ENCODE measurements at regions not wholly inside any gene's neighbourhood (a gene's known extent, or its start where the extent isn't known, plus 50 kb on each side); places are given as distances from the start of the nearest gene placed in this dataset.

DNA sequence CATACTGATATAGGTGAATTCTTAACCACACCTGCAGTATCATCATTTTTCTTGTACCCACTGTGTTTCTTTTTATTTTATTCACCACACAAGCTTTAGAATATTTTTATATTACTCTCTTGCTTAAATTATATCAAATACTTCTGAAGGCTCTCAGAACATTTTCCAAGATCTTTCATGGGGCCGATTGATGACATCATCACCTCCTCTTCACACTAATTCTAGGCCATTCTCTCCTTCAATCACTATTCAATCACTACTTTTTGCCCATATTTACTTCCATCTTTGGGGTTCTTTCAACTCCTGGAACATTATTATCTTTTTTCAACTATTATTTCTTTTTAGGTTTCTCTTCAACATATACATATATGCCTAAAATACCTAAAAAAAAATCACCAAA lies 1438.8 kb upstream of the ALCAM start:
- 94% methylated on average over 1 of the region's 1 CpG for WGBS
- no peak for DNase-seq (ENCODE audit: low read depth in 6 of 9, low spot score in 9 of 9)
- no peaks in the 10 kb centered on the region for H3K36me3 ChIP-seq (ENCODE audit: control insufficient read depth in 2 of 2, insufficient read depth in 2 of 2, low read length in 1 of 2)
- no peaks in the 10 kb centered on the region for H3K27me3 ChIP-seq (ENCODE audit: control insufficient read depth in 2 of 2, insufficient read depth in 1 of 2, low read length in 1 of 2)
- no peaks in the 10 kb centered on the region for H3K9me3 ChIP-seq (ENCODE audit: control insufficient read depth in 2 of 2, insufficient read depth in 1 of 2, low read length in 1 of 2)
- no peak overlapping the region for H3K27ac ChIP-seq (ENCODE audit: low read depth in 1 of 2, low read length in 1 of 2)
- H3K4me1 ChIP-seq (ENCODE audit: control insufficient read depth in 2 of 2, insufficient read depth in 2 of 2, low read length in 2 of 2) = no peaks in the 10 kb centered on the region
- H3K4me3 ChIP-seq (ENCODE audit: low read length in 2 of 2) = no peak overlapping the region

DNA sequence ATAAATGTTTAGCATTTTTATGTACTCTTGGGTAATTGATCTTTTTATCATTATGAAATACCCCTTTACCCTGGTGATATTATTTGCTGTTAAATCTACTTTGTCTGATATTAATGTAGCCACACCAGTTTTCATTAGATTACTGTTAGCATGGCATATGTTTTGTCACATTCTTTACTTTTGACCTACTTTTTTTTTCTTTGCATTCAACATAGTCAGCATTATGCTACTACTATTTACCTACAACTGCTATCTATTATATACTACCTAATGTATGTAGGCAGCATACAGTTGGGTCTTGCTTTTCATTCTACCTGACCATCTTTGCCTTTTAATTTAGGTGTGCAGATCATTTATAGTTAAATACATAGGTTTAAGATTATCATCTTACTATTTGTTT lies 1429.6 kb upstream of the ALCAM start:
- Histone ChIP-seq H3K27me3 (ENCODE audit: control insufficient read depth in 2 of 2, insufficient read depth in 1 of 2, low read length in 1 of 2) (no peaks in the 10 kb centered on the region), H3K4me3 (ENCODE audit: low read length in 2 of 2) (no peak overlapping the region), H3K27ac (ENCODE audit: low read depth in 1 of 2, low read length in 1 of 2) (no peak overlapping the region), H3K9me3 (ENCODE audit: control insufficient read depth in 2 of 2, insufficient read depth in 1 of 2, low read length in 1 of 2) (no peaks in the 10 kb centered on the region), H3K36me3 (ENCODE audit: control insufficient read depth in 2 of 2, insufficient read depth in 2 of 2, low read length in 1 of 2) (no peaks in the 10 kb centered on the region), H3K4me1 (ENCODE audit: control insufficient read depth in 2 of 2, insufficient read depth in 2 of 2, low read length in 2 of 2) (no peaks in the 10 kb centered on the region)
- no peak for DNase-seq (ENCODE audit: low read depth in 6 of 9, low spot score in 9 of 9)

DNA sequence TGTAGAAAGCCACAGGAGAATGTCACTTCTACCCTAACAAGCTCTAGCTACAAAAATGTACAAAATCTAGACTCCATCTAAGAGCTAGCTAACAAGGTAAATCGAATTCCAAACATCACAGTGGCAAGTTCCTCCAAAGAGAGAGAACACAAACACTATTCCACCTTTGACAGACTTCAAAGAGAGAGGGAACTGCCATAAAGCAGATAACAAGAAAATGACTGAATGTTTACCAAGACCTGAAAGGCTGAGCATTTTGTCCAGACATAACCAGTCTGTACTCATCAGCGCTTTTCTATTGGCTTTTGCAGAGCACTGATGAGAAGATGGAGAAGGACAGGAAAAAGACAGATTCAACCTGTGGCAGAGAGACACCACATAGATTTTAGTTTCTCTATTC lies 1419.6 kb upstream of the ALCAM start:
- no peaks in the 10 kb centered on the region for H3K27me3 ChIP-seq (ENCODE audit: control insufficient read depth in 2 of 2, insufficient read depth in 1 of 2, low read length in 1 of 2)
- no peaks in the 10 kb centered on the region for H3K36me3 ChIP-seq (ENCODE audit: control insufficient read depth in 2 of 2, insufficient read depth in 2 of 2, low read length in 1 of 2)
- 50% methylated on average over 2 of the region's 2 CpGs for WGBS
- no peak overlapping the region for H3K27ac ChIP-seq (ENCODE audit: low read depth in 1 of 2, low read length in 1 of 2)
- no peak for DNase-seq (ENCODE audit: low read depth in 6 of 9, low spot score in 9 of 9)
- no peak overlapping the region for H3K4me3 ChIP-seq (ENCODE audit: low read length in 2 of 2)
- no peaks in the 10 kb centered on the region for H3K4me1 ChIP-seq (ENCODE audit: control insufficient read depth in 2 of 2, insufficient read depth in 2 of 2, low read length in 2 of 2)
- H3K9me3 ChIP-seq (ENCODE audit: control insufficient read depth in 2 of 2, insufficient read depth in 1 of 2, low read length in 1 of 2) = no peaks in the 10 kb centered on the region

- no peaks in the 10 kb centered on the region for H3K27me3 ChIP-seq (ENCODE audit: control insufficient read depth in 2 of 2, insufficient read depth in 1 of 2, low read length in 1 of 2)
- WGBS = 5% methylated on average over 1 of the region's 1 CpG
- H3K4me1 ChIP-seq (ENCODE audit: control insufficient read depth in 2 of 2, insufficient read depth in 2 of 2, low read length in 2 of 2) = no peaks in the 10 kb centered on the region
- no peaks in the 10 kb centered on the region for H3K36me3 ChIP-seq (ENCODE audit: control insufficient read depth in 2 of 2, insufficient read depth in 2 of 2, low read length in 1 of 2)
- H3K9me3 ChIP-seq (ENCODE audit: control insufficient read depth in 2 of 2, insufficient read depth in 1 of 2, low read length in 1 of 2) = no peaks in the 10 kb centered on the region
- no peak overlapping the region for H3K4me3 ChIP-seq (ENCODE audit: low read length in 2 of 2)
- H3K27ac ChIP-seq (ENCODE audit: low read depth in 1 of 2, low read length in 1 of 2) = no peak overlapping the region
- no peak for DNase-seq (ENCODE audit: low read depth in 6 of 9, low spot score in 9 of 9)
Measured at GRCh38 chr3:103949693-103950092, 1417.0 kb upstream of the ALCAM start.

DNA sequence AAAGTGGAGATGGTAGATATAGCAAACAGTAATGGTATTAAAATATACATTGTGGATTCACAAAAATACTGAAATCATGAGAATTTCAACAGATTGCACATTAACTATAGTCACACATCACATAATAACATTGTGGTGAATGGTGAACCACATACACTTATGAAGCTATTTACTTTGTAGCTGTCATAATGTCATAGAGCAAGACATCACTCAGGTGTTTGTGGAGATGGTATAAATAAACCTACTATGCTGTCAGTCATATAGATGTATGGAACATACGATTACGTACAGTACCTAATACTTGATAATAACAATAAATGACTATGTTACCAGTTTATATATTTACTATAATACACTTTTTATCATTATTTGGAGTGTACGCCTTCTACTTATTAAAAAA lies 1416.0 kb upstream of the ALCAM start:
- H3K27ac ChIP-seq (ENCODE audit: low read depth in 1 of 2, low read length in 1 of 2) = no peak overlapping the region
- 63% methylated on average over 3 of the region's 3 CpGs for WGBS
- H3K4me1 ChIP-seq (ENCODE audit: control insufficient read depth in 2 of 2, insufficient read depth in 2 of 2, low read length in 2 of 2) = no peaks in the 10 kb centered on the region
- no peak for DNase-seq (ENCODE audit: low read depth in 6 of 9, low spot score in 9 of 9)
- no peaks in the 10 kb centered on the region for H3K27me3 ChIP-seq (ENCODE audit: control insufficient read depth in 2 of 2, insufficient read depth in 1 of 2, low read length in 1 of 2)
- no peaks in the 10 kb centered on the region for H3K9me3 ChIP-seq (ENCODE audit: control insufficient read depth in 2 of 2, insufficient read depth in 1 of 2, low read length in 1 of 2)
- no peaks in the 10 kb centered on the region for H3K36me3 ChIP-seq (ENCODE audit: control insufficient read depth in 2 of 2, insufficient read depth in 2 of 2, low read length in 1 of 2)
- H3K4me3 ChIP-seq (ENCODE audit: low read length in 2 of 2) = no peak overlapping the region

DNA sequence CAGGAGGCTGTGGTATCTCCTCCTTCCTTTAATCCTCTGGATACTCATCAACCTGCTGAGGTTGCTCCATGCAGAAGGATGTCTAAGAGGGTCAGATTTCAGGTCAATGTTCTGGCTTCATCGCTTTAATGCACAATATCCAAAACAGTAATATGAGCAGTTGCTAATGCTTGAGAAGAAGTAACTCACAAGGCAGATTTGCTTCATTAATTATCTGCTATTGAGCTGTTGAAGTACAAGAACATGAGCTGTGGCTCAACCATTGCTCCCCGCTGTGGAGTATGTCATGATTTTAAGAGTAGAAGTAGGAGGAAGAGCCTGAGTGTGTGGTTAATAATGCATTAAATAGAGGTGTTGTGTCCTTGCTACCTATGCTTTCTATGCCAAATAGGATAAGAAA lies 1412.9 kb upstream of the ALCAM start:
- Histone ChIP-seq H3K4me3 (ENCODE audit: low read length in 2 of 2) (no peak overlapping the region), H3K36me3 (ENCODE audit: control insufficient read depth in 2 of 2, insufficient read depth in 2 of 2, low read length in 1 of 2) (no peaks in the 10 kb centered on the region), H3K9me3 (ENCODE audit: control insufficient read depth in 2 of 2, insufficient read depth in 1 of 2, low read length in 1 of 2) (no peaks in the 10 kb centered on the region), H3K27ac (ENCODE audit: low read depth in 1 of 2, low read length in 1 of 2) (no peak overlapping the region), H3K4me1 (ENCODE audit: control insufficient read depth in 2 of 2, insufficient read depth in 2 of 2, low read length in 2 of 2) (no peaks in the 10 kb centered on the region), H3K27me3 (ENCODE audit: control insufficient read depth in 2 of 2, insufficient read depth in 1 of 2, low read length in 1 of 2) (no peaks in the 10 kb centered on the region)
- no peak for DNase-seq (ENCODE audit: low read depth in 6 of 9, low spot score in 9 of 9)
- WGBS = 90% methylated on average over 2 of the region's 2 CpGs

GRCh38 chr3:103960819-103961218 lies 1405.9 kb upstream of the ALCAM start:
- no peaks in the 10 kb centered on the region for H3K4me1 ChIP-seq (ENCODE audit: control insufficient read depth in 2 of 2, insufficient read depth in 2 of 2, low read length in 2 of 2)
- H3K4me3 ChIP-seq (ENCODE audit: low read length in 2 of 2) = no peak overlapping the region
- no peaks in the 10 kb centered on the region for H3K36me3 ChIP-seq (ENCODE audit: control insufficient read depth in 2 of 2, insufficient read depth in 2 of 2, low read length in 1 of 2)
- no peak for DNase-seq (ENCODE audit: low read depth in 6 of 9, low spot score in 9 of 9)
- no peaks in the 10 kb centered on the region for H3K27me3 ChIP-seq (ENCODE audit: control insufficient read depth in 2 of 2, insufficient read depth in 1 of 2, low read length in 1 of 2)
- peaks cover 0 to 2% of the 10 kb centered on the region in 2 donors for H3K9me3 ChIP-seq (ENCODE audit: control insufficient read depth in 2 of 2, insufficient read depth in 1 of 2, low read length in 1 of 2)
- no peak overlapping the region for H3K27ac ChIP-seq (ENCODE audit: low read depth in 1 of 2, low read length in 1 of 2)

DNA sequence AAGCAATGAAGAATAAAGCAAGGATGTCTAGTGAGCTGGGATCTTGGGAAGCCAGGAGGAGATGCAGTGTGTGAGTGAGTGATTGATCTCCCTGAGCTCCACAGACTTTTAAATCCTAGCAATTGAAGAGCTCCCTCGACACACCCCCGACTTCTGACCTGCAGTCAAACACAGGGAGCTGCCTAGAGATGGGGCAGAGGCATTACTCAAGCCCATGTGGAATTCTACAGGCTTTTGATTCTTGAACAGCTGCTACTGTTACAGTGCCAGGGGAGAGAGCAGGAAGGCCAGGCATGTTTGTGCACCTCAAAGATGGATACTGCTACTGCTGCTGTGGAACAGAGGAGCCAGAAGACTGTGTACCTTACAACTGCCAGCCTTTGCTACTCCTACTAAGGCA lies 1403.1 kb upstream of the ALCAM start:
- no peaks in the 10 kb centered on the region for H3K36me3 ChIP-seq (ENCODE audit: control insufficient read depth in 2 of 2, insufficient read depth in 2 of 2, low read length in 1 of 2)
- H3K4me3 ChIP-seq (ENCODE audit: low read length in 2 of 2) = no peak overlapping the region
- H3K27ac ChIP-seq (ENCODE audit: low read depth in 1 of 2, low read length in 1 of 2) = no peak overlapping the region
- peaks cover 0 to 2% of the 10 kb centered on the region in 2 donors for H3K9me3 ChIP-seq (ENCODE audit: control insufficient read depth in 2 of 2, insufficient read depth in 1 of 2, low read length in 1 of 2)
- WGBS = 82% methylated on average over 2 of the region's 2 CpGs
- no peak for DNase-seq (ENCODE audit: low read depth in 6 of 9, low spot score in 9 of 9)
- no peaks in the 10 kb centered on the region for H3K27me3 ChIP-seq (ENCODE audit: control insufficient read depth in 2 of 2, insufficient read depth in 1 of 2, low read length in 1 of 2)
- H3K4me1 ChIP-seq (ENCODE audit: control insufficient read depth in 2 of 2, insufficient read depth in 2 of 2, low read length in 2 of 2) = no peaks in the 10 kb centered on the region

DNA sequence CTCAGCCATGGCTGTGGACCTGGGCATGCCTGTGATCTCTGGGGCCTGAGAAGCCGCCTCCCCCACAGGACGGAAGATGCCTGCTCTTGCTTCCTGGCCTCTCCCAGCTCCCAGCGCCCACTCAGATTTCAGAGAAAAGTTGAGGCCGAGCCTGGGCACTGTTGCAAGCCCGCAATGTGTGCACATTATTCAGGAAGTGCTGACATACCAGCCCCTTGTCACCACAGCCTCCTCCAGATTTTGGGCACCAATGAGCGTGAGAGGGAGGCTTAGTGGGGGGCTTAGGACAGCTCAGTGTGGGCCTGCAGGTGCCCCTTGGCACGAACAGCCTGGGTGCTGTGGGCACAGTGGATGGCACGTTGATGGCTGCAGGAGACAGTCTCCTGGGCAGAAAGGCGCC lies 1400.9 kb upstream of the ALCAM start:
- Histone ChIP-seq H3K4me1 (ENCODE audit: control insufficient read depth in 2 of 2, insufficient read depth in 2 of 2, low read length in 2 of 2) (no peaks in the 10 kb centered on the region), H3K27me3 (ENCODE audit: control insufficient read depth in 2 of 2, insufficient read depth in 1 of 2, low read length in 1 of 2) (no peaks in the 10 kb centered on the region), H3K36me3 (ENCODE audit: control insufficient read depth in 2 of 2, insufficient read depth in 2 of 2, low read length in 1 of 2) (no peaks in the 10 kb centered on the region), H3K27ac (ENCODE audit: low read depth in 1 of 2, low read length in 1 of 2) (no peak overlapping the region), H3K4me3 (ENCODE audit: low read length in 2 of 2) (no peak overlapping the region), H3K9me3 (ENCODE audit: control insufficient read depth in 2 of 2, insufficient read depth in 1 of 2, low read length in 1 of 2) (peaks cover 0 to 2% of the 10 kb centered on the region in 2 donors)
- DNase-seq (ENCODE audit: low read depth in 6 of 9, low spot score in 9 of 9) = no peak
- WGBS = 93% methylated on average over 9 of the region's 9 CpGs

DNA sequence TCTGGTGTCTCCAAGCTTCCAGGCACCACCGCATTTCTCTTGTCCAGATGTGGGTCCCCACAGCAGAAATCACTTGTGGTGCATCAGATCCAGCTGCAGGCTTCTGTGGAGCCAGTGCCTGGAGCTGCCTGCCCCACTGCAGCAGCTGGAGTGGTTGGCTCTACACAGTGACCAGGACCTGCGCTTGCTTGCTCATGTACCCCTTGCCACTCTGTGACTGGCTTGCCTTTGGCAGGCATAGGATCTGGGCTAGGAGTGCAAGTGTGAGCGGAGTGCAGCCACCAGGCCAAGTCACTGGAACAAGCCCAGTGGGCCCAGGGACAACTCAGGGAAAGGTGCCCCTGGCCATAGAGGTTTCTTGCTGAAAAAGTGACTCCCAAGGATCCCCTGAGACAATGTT lies 1400.0 kb upstream of the ALCAM start:
- DNase-seq (ENCODE audit: low read depth in 6 of 9, low spot score in 9 of 9) = no peak
- H3K27me3 ChIP-seq (ENCODE audit: control insufficient read depth in 2 of 2, insufficient read depth in 1 of 2, low read length in 1 of 2) = no peaks in the 10 kb centered on the region
- peaks cover 0 to 2% of the 10 kb centered on the region in 2 donors for H3K9me3 ChIP-seq (ENCODE audit: control insufficient read depth in 2 of 2, insufficient read depth in 1 of 2, low read length in 1 of 2)
- H3K27ac ChIP-seq (ENCODE audit: low read depth in 1 of 2, low read length in 1 of 2) = no peak overlapping the region
- no peaks in the 10 kb centered on the region for H3K4me1 ChIP-seq (ENCODE audit: control insufficient read depth in 2 of 2, insufficient read depth in 2 of 2, low read length in 2 of 2)
- H3K4me3 ChIP-seq (ENCODE audit: low read length in 2 of 2) = no peak overlapping the region
- no peaks in the 10 kb centered on the region for H3K36me3 ChIP-seq (ENCODE audit: control insufficient read depth in 2 of 2, insufficient read depth in 2 of 2, low read length in 1 of 2)
- 98% methylated on average over 3 of the region's 3 CpGs for WGBS
